DOHH2 (cell line): ENCODE measurements at regions not wholly inside any gene's neighbourhood (a gene's known extent, or its start where the extent isn't known, plus 50 kb on each side); places are given as distances from the start of the nearest gene placed in this dataset.

Experiments used
- H3F3A ChIP-seq: fragments of 200-600 bp; sonication (generic), shearing (Covaris generic); 2 replicates; pipeline ENCODE4 v1.6.0; 2016; ENCODE audit warnings: antibody characterized with exemption, mild to moderate bottlenecking; ENCODE audit not compliant: control insufficient read depth, insufficient read depth
- H3K27ac ChIP-seq: fragments of 200-600 bp; sonication (generic); 2 replicates; pipeline ENCODE4 v1.5.1; 2014; ENCODE audit warnings: low read depth, mild to moderate bottlenecking, low read length, moderate library complexity
- H3K27me3 ChIP-seq: fragments of 200-600 bp; sonication (generic); 2 replicates; pipeline ENCODE4 v1.6.1; 2014; ENCODE audit warnings: mild to moderate bottlenecking, low read length, mixed read lengths; ENCODE audit not compliant: control insufficient read depth
- H3K36me3 ChIP-seq: fragments of 200-600 bp; sonication (generic); 2 replicates; pipeline ENCODE4 v1.6.1; 2014; ENCODE audit warnings: mild to moderate bottlenecking, low read length, moderate library complexity, mixed read lengths; ENCODE audit not compliant: control insufficient read depth
- H3K4me1 ChIP-seq: fragments of 200-600 bp; sonication (generic); 2 replicates; pipeline ENCODE4 v1.6.1; 2014; ENCODE audit warnings: mild to moderate bottlenecking, low read length, mixed read lengths; ENCODE audit not compliant: control insufficient read depth
- H3K4me2 ChIP-seq: fragments of 200-600 bp; sonication (generic); 2 replicates; pipeline ENCODE4 v1.6.0; 2014; ENCODE audit warnings: mild to moderate bottlenecking, low read length, moderate library complexity
- H3K4me3 ChIP-seq: fragments of 200-600 bp; sonication (generic); 2 replicates; pipeline ENCODE4 v1.5.1; 2014; ENCODE audit warnings: mild to moderate bottlenecking, low read length, mixed read lengths
- H3K79me2 ChIP-seq: fragments of 200-600 bp; sonication (generic); 2 replicates; pipeline ENCODE4 v1.6.1; 2014; ENCODE audit warnings: mild to moderate bottlenecking, low read length, mixed read lengths; ENCODE audit not compliant: control insufficient read depth
- H3K9me2 ChIP-seq: fragments of 200-600 bp; sonication (generic); replicated peaks from 2 replicates; pipeline ENCODE4 v1.6.1; 2014; ENCODE audit warnings: mild to moderate bottlenecking, low read length, mixed read lengths; ENCODE audit not compliant: control insufficient read depth
- H3K9me3 ChIP-seq: fragments of 200-600 bp; sonication (generic); 2 replicates; pipeline ENCODE4 v1.6.1; 2014; ENCODE audit warnings: antibody characterized with exemption, low read length, mixed read lengths; ENCODE audit not compliant: control insufficient read depth, insufficient read depth
- H4K20me1 ChIP-seq: fragments of 200-600 bp; sonication (generic); 2 replicates; pipeline ENCODE4 v1.6.0; 2014; ENCODE audit warnings: low read depth, mild to moderate bottlenecking, antibody characterized with exemption, low read length, moderate library complexity; ENCODE audit not compliant: control insufficient read depth, insufficient read depth
- CTCF ChIP-seq: fragments of 200-600 bp; sonication (generic); IDR thresholded peaks from one replicate; pipeline ENCODE4 v1.5.1; 2014; ENCODE audit warnings: antibody characterized with exemption, mild to moderate bottlenecking, low read depth, low read length; ENCODE audit not compliant: poor library complexity, severe bottlenecking
- EZH2phosphoT487 ChIP-seq: fragments of 200-600 bp; sonication (generic); IDR thresholded peaks from 2 replicates; pipeline ENCODE4 v1.6.1; 2017; ENCODE audit warnings: borderline replicate concordance, mild to moderate bottlenecking, antibody characterized with exemption, low read length, moderate library complexity, mixed read lengths

DNA sequence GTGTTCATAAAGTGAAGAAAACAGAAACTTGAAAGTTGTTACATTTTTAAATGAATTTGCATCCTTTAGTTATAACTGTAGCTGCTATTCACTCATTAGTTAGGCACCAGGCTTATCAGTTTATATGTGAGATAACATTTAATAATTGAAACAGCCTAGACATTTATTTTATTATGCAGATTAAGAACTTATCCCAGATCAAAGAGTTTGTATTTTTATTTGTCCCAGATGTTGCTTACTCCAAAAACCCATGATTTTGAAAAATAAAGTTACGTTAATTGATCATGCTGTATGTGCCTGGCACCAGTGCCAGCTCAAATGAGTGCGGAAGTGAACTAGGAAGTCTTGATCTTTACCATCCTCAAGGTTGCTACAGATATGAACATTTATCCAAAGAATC is 172.7 kb upstream of the CARD18 start:
- Histone ChIP-seq H3K36me3 (no peaks in the 10 kb centered on the region), H3K4me3 (no peak overlapping the region), H3K9me2 (no peaks in the 10 kb centered on the region), H3K4me1 (no peaks in the 10 kb centered on the region), H3K79me2 (no peaks in the 10 kb centered on the region), H4K20me1 (no peaks in the 10 kb centered on the region), H3K27ac (no peak overlapping the region), H3K4me2 (no peak overlapping the region), H3K27me3 (no peaks in the 10 kb centered on the region), H3K9me3 (no peaks in the 10 kb centered on the region), H3F3A (no peaks in the 10 kb centered on the region)
- TF ChIP-seq EZH2phosphoT487: no peak
- TF ChIP-seq CTCF: no peak

GRCh38 chr11:105298630-105299029 is 159.1 kb upstream of the CARD18 start:
- no peak overlapping the region for H3K4me2 ChIP-seq
- no peak for TF ChIP-seq EZH2phosphoT487
- no peak for TF ChIP-seq CTCF
- no peaks in the 10 kb centered on the region for H3F3A ChIP-seq

DNA sequence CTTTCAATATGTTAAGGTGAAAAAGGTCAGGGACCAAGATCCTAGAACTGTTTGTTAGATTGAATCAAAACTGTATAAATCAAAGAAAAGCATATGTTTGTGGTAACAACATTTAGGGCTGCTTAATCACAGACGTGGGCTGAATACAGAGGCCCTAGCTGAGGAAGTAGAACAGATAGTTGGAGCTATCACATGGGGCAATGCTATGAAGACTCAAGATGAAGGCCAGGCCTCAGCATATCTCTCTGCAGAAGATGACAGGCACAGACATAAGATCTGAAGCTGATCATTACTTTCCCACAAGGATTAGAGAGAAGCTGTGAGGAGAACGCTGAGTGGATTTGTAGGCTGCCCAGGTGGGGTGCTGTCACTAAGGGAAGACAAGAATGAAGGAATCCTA is 158.6 kb upstream of the CARD18 start:
- Histone ChIP-seq H3K36me3 (no peaks in the 10 kb centered on the region), H3K27ac (no peak overlapping the region), H4K20me1 (no peaks in the 10 kb centered on the region), H3K4me2 (no peak overlapping the region), H3K9me3 (no peaks in the 10 kb centered on the region; the same call in 1 of the 2 replicates), H3F3A (no peaks in the 10 kb centered on the region), H3K4me1 (no peaks in the 10 kb centered on the region), H3K9me2 (no peaks in the 10 kb centered on the region), H3K79me2 (no peaks in the 10 kb centered on the region), H3K4me3 (no peak overlapping the region), H3K27me3 (no peaks in the 10 kb centered on the region)
- TF ChIP-seq CTCF (no peak), EZH2phosphoT487 (no peak)

More at GRCh38 chr11:105298630-105299029, 159.1 kb upstream of the CARD18 start:
- H3K27ac ChIP-seq: no peak overlapping the region
- H4K20me1 ChIP-seq: no peaks in the 10 kb centered on the region
- no peaks in the 10 kb centered on the region; the same call in 1 of the 2 replicates for H3K9me3 ChIP-seq
- H3K79me2 ChIP-seq: no peaks in the 10 kb centered on the region
- no peak overlapping the region for H3K4me3 ChIP-seq
- H3K36me3 ChIP-seq: no peaks in the 10 kb centered on the region
- H3K4me1 ChIP-seq: no peaks in the 10 kb centered on the region
- H3K27me3 ChIP-seq: no peaks in the 10 kb centered on the region
- no peaks in the 10 kb centered on the region for H3K9me2 ChIP-seq
